K562 (cell line): ENCODE measurements at regions not wholly inside any gene's neighbourhood (a gene's known extent, or its start where the extent isn't known, plus 50 kb on each side); places are given as distances from the start of the nearest gene placed in this dataset.
A peak's percentile ranks its signal among the peaks of the same experiment; 100 is the strongest.

Experiments used
- BMI1 ChIP-seq: fragments of 150-350 bp; IDR thresholded peaks from 2 replicates; pipeline ENCODE4 v1.6.1; 2014; ENCODE audit warnings: low read length
- CBX3 ChIP-seq, 2 experiments: IDR thresholded peaks; 1 replicate in 1 of 2; 2 replicates in 1 of 2; pipeline ENCODE4 v1.6.1; 2012; ENCODE audit warnings: inconsistent platforms in 2 of 2, low read length in 2 of 2, borderline replicate concordance in 1 of 2, control low read depth in 1 of 2
- GATA2 ChIP-seq: sonication (generic); formaldehyde crosslinking; IDR thresholded peaks from 2 replicates; pipeline ENCODE4 v1.4.0; 2020; ENCODE audit warnings: mild to moderate bottlenecking, missing genetic modification reagents
- JUND ChIP-seq, 2 experiments: IDR thresholded peaks; 2 replicates in 1 of 2; 3 replicates in 1 of 2; pipeline ENCODE4 v1.6.1; 2011; ENCODE audit warnings: borderline replicate concordance in 2 of 2, low read depth in 2 of 2, low read length in 2 of 2, improper control_type of control experiment in 1 of 2, missing biosample characterization in 1 of 2, missing genetic modification characterization in 1 of 2, missing genetic modification reagents in 1 of 2
- MEF2A ChIP-seq: IDR thresholded peaks from 2 replicates; pipeline ENCODE4 v1.6.1; 2011; ENCODE audit warnings: low read depth, mild to moderate bottlenecking, low read length, moderate library complexity; ENCODE audit not compliant: control insufficient read depth
- PHTF2 ChIP-seq: fragments of 250-450 bp; sonication (Bioruptor Pico); IDR thresholded peaks from 2 replicates; pipeline ENCODE4 v1.5.0; 2021; ENCODE audit warnings: mild to moderate bottlenecking
- SPI1 ChIP-seq: IDR thresholded peaks from 2 replicates; pipeline ENCODE4 v1.6.1; 2011; ENCODE audit warnings: low read depth, low read length, control low read depth, borderline replicate concordance
- ZBTB11 ChIP-seq, 3 experiments: fragments of 200-800 bp in 1 of 3; fragments of 250-450 bp in 1 of 3; fragments of 450-650 bp in 1 of 3; sonication (Bioruptor Pico) in 1 of 3; sonication (Bioruptor generic) in 1 of 3; formaldehyde crosslinking in 1 of 3; IDR thresholded peaks; 2 replicates each; pipeline versions ENCODE4 v1.6.1 to v1.8.0; 2016 to 2022; ENCODE audit warnings: mild to moderate bottlenecking in 2 of 3, missing genetic modification characterization in 2 of 3, missing compliant biosample characterization in 1 of 3, moderate library complexity in 1 of 3
- ZBTB8A ChIP-seq: fragments of 450-650 bp; IDR thresholded peaks from 2 replicates; pipeline ENCODE4 v1.6.1; 2018; ENCODE audit warnings: mild to moderate bottlenecking, moderate library complexity; ENCODE audit not compliant: partially characterized antibody
- ZNF280B ChIP-seq: fragments of 250-450 bp; sonication (Bioruptor Pico); IDR thresholded peaks from 2 replicates; pipeline ENCODE4 v1.5.1; 2021; ENCODE audit warnings: mild to moderate bottlenecking
- ZNF717 ChIP-seq: fragments of 250-450 bp; sonication (Bioruptor Pico); IDR thresholded peaks from 2 replicates; pipeline ENCODE4 v1.5.0; 2021
- TF ChIP-seq, protein P1 (sequence below): IDR thresholded peaks from 2 replicates; pipeline ENCODE4 v1.6.1; 2016; ENCODE audit warnings: missing genetic modification characterization, missing compliant biosample characterization
- TF ChIP-seq, protein P2 (sequence below): fragments of 450-650 bp; IDR thresholded peaks from 2 replicates; pipeline ENCODE4 v1.7.0; 2016; ENCODE audit warnings: borderline replicate concordance
- TF ChIP-seq, protein P3 (sequence below): sonication (generic); formaldehyde crosslinking; IDR thresholded peaks from 2 replicates; pipeline ENCODE4 v1.8.1; 2022; ENCODE audit warnings: missing genetic modification reagents

DNA sequence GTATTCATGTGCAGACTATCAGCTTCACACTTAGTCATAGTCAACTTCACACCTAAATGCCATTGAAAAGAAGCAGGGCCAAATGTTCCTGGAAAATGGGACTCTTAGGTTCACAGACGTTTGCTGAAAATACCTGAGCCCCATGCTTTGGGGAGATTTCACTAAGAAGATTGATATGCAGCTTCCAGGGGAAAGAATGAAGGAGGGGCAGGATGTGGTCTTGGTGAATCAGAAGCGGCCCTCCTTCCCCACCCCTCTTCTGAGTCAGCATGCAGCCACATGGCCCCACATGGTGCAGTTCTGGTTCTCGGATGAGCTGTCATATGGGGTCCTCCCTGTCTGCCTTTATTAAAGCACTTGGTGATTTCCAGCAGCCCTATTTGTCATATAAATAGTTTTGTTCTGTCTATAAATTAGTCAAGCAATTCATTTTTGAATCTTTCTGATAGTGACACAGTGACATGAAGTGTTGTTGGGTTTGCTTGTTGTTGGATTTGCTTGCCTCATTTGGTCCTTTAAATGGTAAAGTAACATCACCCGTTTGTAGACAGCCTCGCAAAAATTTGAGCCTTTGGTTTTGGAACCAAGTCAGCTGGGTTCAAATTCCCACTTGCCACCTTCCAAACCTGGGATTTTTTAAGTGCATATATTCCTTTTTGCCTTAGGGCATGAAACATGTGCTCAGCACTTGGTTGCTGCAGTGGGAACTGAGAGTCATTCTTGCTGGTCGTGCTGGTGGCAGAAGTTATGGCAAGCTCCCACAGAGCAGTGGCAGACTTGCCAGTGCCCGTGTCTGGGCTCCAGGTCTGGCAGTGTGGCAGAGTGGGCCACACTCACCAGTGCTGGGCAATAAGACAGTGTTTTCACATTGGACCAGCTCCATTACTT lies 68.1 kb upstream of the CDK6 start (continued):
- no peak for TF ChIP-seq ZBTB11 (CRISPR knock-in tag; IDR thresholded peaks at IDR 0.05)
- TF ChIP-seq SPI1 = no peak
- peak; percentile 93 for TF ChIP-seq JUND (IDR thresholded peaks at IDR 0.05; ENCODE audit: borderline replicate concordance, low read depth, low read length)
- TF ChIP-seq JUND (tag; IDR thresholded peaks at IDR 0.05; ENCODE audit: borderline replicate concordance, low read depth, low read length) = peak; percentile 89; the same call in 2 of the 3 replicates
- TF ChIP-seq ZNF717 = no peak
- TF ChIP-seq, protein P1, sequence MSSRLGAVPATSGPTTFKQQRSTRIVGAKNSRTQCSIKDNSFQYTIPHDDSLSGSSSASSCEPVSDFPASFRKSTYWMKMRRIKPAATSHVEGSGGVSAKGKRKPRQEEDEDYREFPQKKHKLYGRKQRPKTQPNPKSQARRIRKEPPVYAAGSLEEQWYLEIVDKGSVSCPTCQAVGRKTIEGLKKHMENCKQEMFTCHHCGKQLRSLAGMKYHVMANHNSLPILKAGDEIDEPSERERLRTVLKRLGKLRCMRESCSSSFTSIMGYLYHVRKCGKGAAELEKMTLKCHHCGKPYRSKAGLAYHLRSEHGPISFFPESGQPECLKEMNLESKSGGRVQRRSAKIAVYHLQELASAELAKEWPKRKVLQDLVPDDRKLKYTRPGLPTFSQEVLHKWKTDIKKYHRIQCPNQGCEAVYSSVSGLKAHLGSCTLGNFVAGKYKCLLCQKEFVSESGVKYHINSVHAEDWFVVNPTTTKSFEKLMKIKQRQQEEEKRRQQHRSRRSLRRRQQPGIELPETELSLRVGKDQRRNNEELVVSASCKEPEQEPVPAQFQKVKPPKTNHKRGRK (tag) = no peak
- TF ChIP-seq PHTF2 (CRISPR knock-in tag) = no peak
- TF ChIP-seq, protein P2, sequence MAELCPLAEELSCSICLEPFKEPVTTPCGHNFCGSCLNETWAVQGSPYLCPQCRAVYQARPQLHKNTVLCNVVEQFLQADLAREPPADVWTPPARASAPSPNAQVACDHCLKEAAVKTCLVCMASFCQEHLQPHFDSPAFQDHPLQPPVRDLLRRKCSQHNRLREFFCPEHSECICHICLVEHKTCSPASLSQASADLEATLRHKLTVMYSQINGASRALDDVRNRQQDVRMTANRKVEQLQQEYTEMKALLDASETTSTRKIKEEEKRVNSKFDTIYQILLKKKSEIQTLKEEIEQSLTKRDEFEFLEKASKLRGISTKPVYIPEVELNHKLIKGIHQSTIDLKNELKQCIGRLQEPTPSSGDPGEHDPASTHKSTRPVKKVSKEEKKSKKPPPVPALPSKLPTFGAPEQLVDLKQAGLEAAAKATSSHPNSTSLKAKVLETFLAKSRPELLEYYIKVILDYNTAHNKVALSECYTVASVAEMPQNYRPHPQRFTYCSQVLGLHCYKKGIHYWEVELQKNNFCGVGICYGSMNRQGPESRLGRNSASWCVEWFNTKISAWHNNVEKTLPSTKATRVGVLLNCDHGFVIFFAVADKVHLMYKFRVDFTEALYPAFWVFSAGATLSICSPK = no peak
- no peak for TF ChIP-seq ZBTB8A
- no peak for TF ChIP-seq MEF2A
- TF ChIP-seq ZNF280B (CRISPR knock-in tag) = no peak
- TF ChIP-seq GATA2 (CRISPR knock-in tag) = peak; percentile 19; the same call in 1 of the 2 replicates
- TF ChIP-seq, protein P3, sequence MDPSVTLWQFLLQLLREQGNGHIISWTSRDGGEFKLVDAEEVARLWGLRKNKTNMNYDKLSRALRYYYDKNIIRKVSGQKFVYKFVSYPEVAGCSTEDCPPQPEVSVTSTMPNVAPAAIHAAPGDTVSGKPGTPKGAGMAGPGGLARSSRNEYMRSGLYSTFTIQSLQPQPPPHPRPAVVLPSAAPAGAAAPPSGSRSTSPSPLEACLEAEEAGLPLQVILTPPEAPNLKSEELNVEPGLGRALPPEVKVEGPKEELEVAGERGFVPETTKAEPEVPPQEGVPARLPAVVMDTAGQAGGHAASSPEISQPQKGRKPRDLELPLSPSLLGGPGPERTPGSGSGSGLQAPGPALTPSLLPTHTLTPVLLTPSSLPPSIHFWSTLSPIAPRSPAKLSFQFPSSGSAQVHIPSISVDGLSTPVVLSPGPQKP (CRISPR knock-in tag) = no peak
- no peak for TF ChIP-seq BMI1
- peak in 1 of 2 experiments; percentile 92; a peak in 2 of 3 replicates for TF ChIP-seq CBX3 (IDR thresholded peaks at IDR 0.05; ENCODE audit: borderline replicate concordance in 1 of 2, low read length in 2 of 2)
